HG03097 (cell line): ENCODE measurements at regions not wholly inside any gene's neighbourhood (a gene's known extent, or its start where the extent isn't known, plus 50 kb on each side); places are given as distances from the start of the nearest gene placed in this dataset.

Source experiments
- ATAC-seq: cut with Tn5 transposase; IDR thresholded peaks from one replicate; pipeline ENCODE4 v1.9.1; 2021; ENCODE audit not compliant: unreplicated experiment, low FRiP score

DNA sequence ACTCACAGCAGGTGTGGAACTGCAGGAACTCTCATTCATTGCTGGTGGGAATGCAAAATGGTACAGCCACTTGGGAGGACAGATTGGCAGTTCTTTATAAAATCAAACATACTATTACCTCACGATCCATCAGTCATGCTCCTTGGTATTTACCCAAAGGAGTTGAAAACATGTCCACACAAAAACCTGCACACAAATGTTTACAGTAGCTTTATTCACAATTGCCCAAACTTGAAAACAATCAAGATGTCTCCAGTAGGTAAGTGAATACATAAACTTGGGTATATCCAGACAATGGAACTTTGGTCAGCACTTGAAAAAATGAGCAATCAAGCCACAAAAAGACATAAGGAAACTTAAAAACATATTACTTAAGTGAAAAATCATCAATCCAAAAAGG, 215.5 kb downstream of the IRX1 start:
- ATAC-seq: no peak

DNA sequence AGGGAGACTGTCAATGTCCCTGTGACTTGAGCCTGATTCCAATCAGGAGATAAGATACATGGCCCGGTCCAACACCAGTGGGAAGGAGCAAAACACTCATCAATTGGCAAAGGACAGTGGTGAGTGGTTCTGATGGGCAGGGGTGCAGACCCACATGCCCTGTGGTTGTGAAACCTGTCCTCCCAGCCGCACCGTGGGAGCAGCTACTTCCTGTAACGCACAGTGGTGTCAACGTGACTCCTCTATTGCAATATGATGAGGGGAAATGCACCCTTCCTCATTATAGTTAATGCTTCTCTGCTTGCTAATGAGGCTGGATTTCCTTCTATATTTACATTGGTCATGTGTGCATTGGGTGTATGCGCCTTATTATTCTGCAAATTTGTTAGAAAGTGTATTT, 223.0 kb downstream of the IRX1 start:
- ATAC-seq: no peak

DNA sequence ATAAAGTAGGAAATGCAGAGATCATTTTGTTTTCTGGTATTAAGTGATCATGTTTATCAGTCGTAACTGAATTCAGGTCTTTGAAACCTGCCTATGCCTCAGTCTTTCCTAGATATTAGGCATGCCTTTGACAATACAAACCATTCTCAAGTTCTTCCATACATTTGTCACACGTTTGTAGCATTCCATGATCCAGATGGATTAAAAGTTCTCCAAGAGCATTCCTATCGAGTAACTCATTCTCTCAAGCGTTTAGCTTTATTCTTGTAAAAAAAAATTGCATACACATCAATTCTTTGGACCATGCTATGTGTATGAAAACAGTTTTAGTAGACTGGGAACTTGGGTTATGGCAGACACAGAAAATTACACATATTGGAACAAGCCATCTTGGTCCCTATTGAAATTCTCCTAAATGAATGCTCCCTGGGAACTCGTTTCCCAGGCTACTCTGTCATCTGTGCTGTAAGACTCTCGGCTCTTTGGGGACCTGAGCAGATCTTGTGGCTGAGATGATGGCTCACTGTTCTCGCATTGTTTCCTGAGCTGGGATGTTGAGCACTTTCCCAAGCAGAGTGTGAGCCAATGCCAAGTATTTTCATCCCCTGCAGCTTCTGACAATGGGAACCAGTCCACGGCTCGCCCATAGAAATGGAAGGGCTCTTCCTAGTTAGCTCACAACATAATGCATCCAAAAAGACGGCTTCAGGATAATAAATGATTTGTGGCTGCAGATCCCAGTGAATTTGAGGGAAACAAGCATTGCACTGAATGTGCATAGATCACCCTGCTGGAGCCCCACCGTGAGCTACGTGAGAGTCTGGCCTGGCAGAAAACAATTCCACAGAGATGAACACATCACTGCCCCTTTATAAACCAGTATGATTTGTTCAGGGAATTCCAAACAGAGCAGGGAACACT, 230.2 kb downstream of the IRX1 start:
- ATAC-seq: no peak

DNA sequence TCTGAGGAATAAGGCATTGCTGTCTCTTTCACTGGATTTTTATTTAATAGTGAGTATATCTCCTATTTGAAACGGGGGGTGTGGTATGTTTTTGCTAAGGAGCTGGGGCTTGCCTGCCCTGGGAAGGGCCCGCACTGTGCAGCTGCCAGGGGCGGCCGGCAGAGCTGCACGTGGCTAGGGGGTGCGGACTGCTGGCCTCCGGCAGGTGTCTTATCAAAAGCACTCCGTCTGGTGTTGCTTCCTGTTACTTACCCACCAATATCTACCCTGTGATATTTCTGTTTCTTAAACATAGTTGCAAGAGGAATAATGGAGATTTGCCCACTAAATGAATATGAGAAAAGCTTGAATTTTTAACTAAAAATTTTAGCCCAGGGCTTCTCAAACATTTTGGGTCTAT, 232.0 kb downstream of the IRX1 start:
- no peak for ATAC-seq

DNA sequence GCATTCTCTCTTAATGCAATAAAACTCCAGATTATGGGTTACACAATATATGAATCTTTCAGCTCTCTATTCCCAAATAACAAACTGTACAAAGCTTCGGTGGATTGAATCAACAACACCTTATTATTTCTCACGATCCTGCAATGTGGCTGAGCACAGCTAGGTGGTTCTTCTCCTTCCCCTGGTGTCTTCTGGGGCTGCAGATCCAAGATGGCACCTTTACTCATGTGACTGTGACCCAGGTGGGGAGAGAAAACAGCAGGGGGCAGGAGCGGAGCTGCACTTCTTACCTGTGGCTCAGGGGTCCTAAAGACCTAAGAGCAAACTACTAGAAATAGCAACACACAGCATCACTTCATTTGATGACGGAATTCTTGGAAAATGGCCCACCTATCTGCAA, 233.1 kb downstream of the IRX1 start:
- ATAC-seq: no peak

DNA sequence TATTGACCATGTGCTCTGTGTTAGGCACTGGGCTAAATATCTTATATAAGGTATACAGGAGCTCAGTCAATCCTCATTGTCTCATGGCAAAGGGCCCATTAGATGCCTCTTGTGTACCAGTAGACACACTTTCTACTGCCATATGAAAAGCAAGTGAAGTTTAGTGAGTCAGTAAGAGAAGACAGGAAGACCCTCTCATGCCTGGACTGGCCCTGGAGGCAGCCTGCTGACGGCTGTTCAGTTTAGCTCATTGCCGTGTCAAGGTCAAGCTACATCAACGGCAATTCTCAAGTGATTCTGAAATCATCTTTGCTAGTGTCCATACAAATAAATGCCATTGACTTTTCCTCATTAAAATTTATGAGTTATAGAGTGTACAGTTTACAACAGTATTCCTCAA, 237.9 kb downstream of the IRX1 start:
- ATAC-seq: no peak

DNA sequence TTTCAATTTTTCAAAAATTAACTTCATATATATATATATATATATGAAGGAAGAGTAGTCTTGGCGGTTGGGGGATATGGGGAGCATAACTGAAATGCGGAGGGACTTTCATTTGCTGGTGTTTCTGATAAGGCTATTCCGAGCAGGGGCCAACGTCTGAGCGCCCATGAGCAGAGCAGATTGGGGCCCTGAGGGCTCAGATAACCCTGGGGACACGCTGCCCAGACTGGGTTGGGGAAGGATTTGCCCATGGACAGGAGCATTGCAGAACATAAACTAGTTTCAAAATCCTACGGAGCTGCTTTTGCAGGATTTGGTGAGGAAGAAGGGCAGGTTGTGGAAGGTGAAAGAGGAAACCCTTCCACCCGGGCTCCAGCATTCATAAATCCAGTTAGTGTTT, 240.2 kb downstream of the IRX1 start:
- ATAC-seq: no peak

DNA sequence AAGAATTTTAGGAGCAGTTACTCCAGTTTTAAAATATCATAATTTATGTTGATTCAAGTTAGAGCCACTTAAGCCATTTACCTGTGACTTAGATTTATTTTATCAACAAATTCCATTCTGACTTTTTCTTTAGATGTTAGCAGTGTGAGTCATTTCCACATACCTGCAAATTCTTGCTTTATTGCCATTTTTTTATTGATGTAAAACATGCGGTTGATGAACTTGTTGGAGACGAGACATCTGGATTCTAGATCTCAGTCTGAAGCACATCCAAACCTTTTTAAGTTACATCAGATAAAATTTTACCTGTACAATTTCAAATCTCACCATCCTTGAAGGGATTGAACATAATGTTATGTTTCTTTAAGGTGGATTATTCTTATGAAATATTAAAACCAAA, 240.9 kb downstream of the IRX1 start:
- ATAC-seq: no peak

DNA sequence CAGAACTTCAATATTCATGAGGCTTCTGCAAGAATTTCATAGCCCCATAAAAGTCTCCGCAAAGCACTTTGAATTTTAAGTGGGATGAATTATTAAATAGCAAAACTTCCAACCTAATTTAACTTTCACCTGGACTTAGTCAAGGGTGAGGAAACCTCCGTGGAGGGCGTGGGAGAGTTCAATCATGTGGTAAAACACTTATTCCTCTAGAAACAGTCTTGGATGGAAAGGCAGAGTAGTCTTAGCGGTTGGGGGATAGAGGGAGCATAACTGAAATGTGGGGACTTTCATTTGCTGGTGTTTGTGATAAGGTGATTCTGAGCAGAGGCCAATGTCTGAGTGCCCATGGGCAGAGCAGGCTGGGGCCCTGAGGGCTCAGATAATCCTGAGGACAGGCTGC, 241.9 kb downstream of the IRX1 start:
- ATAC-seq: no peak

DNA sequence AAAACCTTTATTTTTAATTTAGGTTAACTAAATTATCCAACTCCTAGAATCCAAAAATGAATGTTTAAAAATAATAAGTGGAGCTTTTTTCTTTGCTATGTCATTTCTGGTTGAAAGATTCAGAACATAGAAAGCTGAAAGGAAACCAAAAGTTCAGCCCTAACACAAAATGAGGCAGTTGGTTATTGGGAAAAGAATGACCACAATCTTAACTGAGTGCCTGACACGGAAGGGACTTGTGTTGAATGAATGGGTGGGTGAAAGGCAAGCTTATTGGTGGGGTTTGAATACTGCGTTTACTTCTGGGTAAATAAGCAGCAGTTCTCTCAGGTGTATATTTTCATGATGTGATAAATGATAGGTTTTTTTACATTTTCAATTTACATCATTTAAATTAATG, 243.5 kb downstream of the IRX1 start:
- no peak for ATAC-seq

DNA sequence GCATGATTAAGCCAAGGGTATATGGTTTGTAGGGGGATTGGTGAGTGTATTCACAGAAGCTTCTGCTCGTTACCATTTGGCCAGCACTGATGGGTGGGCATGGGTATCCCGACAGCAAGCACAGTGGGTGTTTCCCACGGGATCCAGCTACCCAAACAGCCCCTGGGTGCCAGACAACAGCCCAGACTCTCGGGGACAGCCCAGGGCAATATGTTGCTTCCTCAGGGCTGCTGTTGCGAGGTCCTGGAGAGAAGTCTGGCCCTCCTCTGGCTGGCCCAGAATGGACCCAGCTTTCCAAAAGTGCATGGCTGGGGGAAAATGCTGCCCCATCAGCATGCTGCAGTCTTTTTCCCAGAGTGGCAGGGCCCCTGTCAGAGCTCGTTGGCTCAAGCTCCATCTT, 247.0 kb downstream of the IRX1 start:
- no peak for ATAC-seq

DNA sequence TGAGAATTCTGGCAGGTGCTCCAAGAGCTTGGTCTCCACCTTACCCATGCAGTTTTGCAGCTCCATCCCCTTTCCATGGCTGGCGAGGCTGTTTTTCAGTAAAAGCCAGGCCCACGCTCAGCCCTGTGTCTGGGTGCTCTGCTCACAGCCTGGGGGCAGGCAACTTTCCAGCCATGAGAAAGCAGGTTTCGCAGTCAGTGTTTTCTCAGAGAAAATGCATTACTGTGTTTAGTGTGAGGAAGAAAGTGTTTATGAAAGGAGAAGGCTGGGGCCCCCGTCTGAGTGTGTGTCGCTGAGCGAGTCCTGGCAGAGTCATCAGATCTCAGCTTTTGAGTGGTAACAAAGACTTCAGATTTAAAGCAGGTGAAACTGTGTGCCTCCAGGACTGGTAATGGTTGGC, 248.1 kb downstream of the IRX1 start:
- no peak for ATAC-seq

DNA sequence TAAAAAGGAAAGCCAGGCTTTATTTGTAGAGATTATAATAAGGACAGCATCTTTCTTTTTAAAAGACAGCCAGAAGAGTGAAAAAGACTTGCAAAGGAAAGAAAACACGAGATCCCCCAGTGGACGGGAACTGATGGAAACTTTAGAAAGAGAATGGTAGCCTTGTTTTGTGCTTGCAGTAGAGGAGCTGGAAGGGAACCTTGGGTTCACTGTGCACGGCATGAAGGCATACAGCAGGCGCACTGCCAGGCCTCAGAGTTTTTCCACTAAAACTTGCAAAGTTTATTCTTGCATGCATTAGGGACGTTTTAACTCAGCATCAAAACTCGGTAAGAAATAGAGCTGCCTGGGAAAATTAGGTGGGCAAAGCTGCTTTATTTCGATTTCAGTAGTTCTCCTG, 248.6 kb downstream of the IRX1 start:
- ATAC-seq: no peak

DNA sequence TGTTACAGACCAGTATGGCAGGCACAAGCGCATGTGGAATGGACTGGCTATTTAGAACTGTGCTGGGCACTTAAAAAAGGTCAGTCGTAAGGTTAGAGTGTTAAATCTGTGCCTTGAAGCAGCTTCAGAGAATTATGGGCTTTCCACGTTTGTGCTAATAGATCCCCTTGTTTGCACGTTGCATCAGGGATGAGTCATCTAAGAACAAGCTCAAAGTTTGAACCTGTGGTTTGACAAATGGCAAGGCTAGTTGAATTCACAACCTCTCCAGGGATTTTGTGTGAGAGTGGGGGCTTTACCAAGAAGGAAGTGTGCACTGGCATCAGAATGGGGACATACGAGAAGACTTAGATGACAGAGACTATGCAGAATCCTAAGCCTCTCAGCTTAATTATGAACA, 249.6 kb downstream of the IRX1 start:
- ATAC-seq: no peak

DNA sequence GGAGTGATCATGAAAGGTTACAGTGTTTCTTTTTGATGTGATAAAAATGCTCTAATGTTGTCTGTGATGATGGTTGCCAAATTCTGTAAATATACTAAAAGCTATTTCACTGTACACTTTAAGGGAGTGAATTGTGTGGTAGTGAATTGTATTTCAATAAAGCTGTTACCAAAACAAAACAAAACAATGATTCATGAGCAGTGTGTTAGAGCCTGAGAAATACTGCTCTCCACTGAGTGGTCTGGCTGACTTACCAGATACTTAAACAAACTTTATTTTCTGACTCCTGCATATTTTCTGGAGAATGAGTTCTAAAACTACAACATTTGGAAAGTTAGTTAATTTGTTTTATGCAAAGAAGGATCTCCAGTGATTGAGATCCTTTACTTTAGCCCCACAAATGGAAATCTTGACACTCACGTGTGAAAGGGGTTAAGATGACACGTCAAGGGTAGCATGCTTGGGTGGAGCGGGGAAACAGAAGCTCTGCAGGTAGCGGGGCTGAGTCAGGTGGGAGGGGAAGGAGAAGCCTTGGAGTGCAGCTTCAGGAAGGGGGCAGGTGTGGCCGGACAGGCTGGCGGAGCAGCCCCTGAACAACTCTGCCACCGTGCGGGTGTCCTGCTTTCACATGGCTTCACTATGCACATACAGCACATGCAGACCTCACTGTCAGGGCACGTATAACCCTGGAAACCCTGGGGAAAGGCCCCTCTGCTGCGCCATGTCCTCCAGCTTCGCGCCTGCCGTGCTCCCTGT, 256.7 kb downstream of the IRX1 start:
- ATAC-seq: no peak

DNA sequence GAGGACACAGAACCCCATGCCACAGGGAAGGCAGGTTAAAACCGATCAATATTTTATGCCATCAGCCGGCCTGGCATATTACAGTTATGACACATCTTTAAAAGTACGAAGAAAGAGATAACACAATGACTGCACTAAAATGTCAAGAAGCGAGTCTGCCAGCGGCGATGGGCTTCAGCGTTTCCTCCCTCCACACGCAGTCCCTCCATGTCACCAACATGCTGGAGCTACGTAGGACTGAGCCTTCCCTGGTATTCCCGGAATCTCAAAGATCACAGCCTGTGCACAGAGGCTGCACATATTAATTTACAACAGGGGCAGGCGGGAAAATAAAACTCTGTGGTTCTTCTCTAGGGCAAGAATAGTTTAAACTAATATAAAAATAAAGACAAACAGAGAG, 257.7 kb downstream of the IRX1 start:
- no peak for ATAC-seq

DNA sequence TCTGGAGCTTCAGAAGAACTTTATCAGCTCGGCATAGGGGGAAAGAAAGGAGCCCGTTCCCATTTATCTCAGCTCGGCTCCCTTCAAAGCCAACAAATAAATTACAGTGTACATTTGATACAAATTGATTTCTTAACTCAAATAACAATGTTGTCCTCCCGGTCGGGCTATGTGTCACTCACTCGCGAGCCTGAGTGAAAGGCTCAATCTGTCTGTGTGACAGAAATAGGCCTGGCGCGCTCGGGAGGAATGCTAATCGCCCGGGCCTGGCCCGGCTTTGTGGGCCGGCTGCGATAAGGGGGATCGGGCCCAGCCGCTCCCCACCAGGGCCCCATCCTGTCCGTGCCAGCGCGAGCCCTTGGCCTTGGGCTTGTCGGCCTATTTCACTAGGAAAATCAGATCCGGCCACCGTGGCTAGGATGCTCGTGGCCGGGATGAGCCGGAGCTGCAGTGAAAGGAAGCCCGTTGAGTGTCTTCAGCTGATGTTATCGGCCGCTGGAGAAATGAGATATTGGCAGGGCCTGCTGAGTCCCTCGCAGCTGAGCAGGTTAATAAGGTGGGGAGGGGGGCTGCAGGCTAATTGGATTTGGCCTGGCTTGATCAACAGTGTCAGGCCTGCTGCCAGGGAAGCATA, 258.7 kb downstream of the IRX1 start:
- ATAC-seq: no peak

DNA sequence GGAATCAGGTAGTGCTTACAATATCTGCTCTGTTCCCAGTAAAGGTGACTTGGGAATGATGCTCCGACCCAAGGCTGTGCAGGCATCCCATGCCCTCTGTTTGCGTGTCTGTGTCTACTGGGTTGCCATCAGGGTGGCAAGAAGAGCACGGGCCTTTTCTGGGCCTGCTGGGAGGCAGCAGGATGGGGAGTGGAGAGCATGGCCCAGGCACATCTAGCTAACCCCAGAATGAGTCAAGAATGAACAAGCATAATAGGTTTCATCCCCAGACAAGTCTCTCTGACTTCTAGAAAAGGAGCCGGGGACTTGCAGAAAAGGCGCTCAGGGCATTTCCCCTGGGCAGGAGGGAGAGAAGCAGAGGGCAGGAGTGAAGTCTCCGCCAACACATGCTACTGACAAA, 260.4 kb downstream of the IRX1 start:
- ATAC-seq: no peak

DNA sequence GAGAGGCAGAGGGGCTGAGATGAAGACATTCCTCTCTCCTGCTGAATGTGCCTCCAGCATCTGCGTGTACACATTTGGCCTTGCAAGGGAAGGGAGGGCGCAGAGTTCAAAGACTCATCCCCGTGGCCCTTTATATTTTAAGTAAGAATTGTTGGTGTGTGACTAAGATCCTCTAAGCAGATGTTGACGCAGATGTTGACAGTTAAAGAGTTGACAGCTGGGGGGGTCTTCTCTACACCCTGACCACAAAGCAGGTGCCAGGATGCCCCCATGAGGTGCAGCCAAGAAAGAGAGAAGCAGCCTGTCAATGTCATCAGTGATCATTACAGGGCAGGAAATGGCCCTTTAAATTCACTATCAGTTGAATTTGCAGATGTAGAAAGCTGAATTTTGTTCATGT, 262.9 kb downstream of the IRX1 start:
- no peak for ATAC-seq

DNA sequence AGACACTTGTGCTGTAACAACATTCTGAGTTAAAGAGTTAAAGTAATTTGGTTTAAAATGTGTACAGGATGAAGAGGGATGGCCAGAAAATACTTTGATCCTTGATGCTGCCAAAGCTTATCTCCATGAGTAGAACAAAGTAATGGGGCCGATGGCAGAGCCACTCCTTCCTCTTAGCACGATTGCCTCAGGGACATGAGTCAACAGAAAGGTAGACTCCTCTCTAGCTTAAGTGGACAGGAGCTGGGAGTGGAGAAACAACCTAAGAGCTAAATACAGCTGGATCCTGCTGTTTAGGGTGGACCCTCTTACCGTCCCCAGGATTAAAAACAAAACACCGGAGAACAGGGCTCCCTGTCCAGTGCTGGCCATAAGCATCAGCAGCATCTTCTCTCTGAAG, 267.3 kb downstream of the IRX1 start:
- no peak for ATAC-seq

DNA sequence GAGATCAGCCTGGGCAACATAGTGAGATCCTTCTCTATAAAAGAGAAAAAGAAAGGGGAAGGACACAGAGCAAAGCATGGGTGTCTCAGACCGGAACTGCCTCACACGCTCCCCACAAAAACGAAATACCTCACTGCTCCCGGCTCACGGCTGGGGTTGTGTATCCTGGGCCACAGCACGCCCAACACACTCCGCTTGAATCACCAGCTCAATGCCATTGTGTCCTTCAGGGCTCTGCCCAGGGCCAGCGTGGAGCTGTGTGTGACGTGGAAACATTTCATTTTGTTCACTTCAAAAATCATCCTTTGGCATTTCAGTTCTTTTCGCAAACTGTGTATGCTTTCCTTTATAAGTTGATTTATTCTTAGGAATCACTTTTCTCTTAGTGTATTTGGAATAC, 279.5 kb downstream of the IRX1 start:
- no peak for ATAC-seq

DNA sequence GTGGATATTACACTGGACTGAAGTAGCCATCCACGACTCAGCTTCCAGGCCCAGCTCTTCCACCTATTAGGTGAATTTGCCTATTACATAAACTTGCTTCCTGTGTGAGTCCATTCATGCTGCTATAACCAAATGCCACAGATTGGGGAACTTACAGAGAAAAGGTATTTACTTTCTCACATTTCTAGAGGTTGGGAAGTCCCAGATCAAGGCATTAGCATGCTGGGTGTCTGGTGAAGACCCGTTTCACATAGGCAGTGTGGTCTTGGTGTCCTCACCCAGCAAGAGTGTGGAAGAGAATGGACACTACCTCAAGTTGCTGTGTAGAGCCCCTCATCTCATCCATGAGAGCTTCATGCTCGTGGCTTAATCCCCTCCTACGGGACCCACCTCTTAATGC, 282.6 kb downstream of the IRX1 start:
- ATAC-seq: no peak
